ENCODE measurements at regions not wholly inside any gene's neighbourhood (a gene's known extent, or its start where the extent isn't known, plus 50 kb on each side); places are given as distances from the start of the nearest gene placed in this dataset.

DNA sequence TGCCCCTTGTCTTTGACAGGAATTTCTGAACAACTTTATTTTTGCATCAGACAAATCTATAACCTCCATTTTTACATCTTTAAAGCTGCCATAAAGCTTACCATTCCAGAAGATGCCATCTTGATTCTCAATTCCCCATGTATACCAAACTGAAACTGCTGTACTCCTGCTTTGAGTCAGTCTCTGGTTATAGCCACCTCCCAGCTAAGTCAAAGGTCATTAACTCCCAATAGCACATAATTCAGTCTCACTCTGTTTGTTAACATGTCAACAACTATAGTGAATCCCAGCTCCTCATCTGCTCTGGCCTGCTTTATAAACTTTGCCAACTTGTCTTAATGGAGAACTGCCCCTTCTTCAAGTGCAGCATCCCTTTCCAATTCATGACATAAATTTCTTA is 343.6 kb downstream of the FRK start:
- DNase-seq, result no peak

DNA sequence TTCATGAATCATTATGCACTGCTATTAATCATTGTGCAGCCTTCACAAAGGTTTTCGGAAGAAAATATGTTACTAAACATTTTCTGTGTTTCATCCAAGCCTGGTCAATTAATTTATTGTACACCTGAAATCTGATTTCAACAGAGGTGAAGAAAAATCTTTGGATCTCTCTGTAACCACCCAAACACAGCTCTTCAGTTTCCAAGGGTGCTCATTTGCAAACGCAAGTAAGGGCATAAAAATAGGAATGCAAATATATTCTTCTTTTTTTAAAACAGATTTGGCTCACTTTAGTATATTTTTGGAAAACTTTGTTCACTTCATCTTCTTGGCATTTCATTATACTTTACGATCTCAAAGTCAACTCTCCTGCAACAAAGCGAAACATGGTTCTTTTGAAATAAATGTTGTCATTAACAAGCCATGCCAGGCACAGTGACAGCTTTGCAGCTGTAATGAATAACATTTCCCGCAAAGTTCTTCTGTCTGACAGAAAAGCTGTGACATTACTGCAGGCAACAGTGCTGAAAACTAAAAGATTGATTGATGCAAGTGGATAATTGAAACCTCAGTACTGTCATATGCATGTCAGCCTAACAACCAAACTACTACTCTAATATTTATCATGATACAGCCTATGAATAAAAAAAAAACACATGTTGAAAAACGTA is 348.3 kb downstream of the FRK start:
- no peak for DNase-seq

GRCh38 chr6:115708850-115709249 is 351.8 kb downstream of the FRK start:
- DNase-seq, result no peak

DNA sequence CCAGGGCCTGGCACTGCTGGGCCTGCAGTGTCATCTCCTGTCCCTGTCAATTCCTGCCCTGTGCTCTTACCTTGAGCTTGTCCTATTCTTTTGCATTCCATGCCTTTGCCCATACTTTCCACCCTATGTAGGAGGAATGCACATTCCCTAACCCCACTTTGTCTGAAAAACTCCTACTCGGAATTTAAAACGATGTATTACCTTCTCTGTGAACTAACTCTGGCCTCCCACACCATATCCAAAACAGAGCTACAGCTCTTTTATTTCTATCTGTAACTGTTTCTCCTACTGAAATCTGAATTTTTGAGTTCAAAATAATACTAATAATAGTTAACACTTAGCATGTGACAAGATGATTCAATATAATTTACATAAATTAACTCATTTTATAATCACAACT is 353.7 kb downstream of the FRK start:
- DNase-seq, result no peak

DNA sequence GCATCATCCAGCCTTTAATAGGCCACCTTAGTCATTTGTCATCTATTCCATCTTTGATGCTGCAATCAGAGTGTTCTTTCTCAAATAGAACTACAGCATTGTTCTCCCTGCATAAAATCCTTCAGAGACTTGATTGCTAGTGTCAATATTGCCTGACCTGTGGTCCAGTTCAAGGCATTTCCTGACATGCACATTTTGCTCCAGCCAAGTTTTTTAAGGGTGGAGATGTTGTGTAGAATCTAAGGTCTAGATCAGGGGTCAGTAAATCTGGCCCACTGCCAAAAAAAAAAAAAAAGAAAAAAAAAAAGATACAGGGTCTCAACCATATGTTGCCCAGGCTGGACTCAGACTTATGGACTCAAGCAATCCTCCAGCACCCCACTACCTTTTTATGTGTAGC is 354.4 kb downstream of the FRK start:
- DNase-seq, result no peak

GRCh38 chr6:115704028-115704427 is 356.7 kb downstream of the FRK start:
- DNase-seq, result no peak

DNA sequence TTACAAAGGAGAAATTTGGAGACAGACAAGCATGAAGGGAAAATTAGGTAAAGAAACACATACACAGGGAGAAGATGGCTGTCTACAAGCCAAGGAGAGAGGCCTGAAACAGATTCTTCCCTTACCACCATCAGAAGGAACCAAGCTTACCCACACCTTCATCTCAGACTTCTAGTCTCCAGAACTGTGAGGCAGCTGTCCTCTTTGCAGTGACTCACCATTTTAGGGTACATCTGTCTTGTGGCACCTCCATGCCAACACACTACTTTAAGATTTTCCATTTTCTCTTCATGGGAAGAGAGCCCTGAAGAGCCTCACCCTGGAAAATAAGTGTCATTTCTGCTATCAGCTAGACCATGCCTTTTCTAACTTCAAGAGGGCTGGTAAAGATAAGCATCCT is 369.3 kb downstream of the FRK start:
- DNase-seq, result no peak

- DNase-seq, result no peak
Measured at GRCh38 chr6:115690854-115691253, 369.8 kb downstream of the FRK start.

- DNase-seq, result no peak
Measured at GRCh38 chr6:115681978-115682775, 378.5 kb downstream of the FRK start.

DNA sequence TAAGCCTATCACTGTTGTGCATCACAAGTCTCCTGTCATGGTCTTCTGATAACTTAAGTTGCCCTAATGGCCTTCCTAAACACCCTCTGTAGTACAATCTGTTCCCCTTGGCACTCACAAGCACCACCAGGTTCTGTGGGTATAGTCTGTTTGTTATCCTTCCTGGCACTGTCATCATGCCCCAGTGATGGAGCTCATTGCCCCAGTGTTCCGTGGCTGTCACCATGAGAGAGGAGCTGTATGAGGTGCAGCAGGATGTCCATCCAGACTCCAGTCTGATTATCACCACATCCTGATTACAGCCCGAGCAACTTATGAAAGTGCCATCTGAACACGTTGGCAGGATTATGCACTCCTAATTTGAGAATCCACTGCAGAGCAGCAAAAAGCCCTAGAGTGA is 380.1 kb downstream of the FRK start:
- no peak for DNase-seq

DNA sequence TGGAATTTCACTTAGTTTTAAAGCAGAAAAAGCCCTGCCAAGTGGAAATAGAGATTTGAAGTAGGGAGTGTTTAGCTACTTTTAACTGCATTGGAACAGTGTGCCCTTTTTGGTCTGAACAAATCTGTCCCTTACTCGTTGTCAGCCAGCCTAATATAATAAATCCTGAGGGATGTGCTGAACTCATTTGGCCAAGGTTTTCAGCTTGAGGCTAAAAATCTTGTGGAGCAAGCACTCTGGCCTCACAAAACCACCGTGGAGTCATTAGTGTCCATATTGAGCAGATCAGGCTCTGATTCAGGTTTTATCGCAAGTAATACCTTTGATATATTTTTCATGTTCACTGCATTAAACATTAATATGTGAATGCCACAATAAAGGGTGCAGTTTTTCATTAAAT is 383.5 kb downstream of the FRK start:
- no peak for DNase-seq

DNA sequence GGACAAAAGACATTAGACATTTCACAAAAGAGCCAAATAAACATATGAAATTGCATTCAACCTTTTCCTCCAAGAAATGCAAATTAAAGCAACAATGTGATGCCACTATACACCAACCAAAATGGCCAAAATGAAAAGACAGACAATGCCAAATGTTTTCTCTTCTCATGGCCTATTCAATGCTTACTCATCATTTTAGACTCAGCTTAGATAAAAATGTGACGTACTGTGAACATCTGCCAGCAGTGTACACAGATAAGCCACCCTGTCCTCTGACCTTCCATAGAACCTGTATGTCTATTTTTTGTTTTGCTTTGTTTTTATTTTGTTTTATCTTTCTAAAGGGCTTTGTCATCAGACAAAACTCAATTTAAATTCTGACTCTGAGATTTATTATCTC is 385.2 kb downstream of the FRK start:
- DNase-seq, result no peak

- DNase-seq, result no peak
Measured at GRCh38 chr6:115668781-115669180, 391.9 kb downstream of the FRK start.

DNA sequence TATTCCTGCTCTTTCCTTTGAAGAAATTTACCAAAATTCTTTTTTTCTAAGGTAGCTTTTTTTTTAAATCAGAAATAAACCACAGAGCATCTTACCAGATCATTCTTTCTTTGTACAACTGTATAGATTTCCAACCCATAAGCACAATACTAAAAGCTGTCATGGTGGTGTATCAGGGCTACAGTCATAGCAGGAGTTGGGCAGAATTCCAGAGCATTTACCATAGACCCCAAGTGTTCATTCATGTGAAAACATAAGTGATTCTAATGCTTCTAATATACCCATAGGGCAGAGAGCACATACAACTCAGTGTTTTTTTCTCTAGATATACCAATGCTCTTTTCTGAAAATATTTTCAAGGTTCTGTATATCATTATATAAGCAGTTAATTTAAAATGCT is 392.5 kb downstream of the FRK start:
- DNase-seq, result no peak

GRCh38 chr6:115667478-115668026 is 393.1 kb downstream of the FRK start:
- no peak for DNase-seq

GRCh38 chr6:115666997-115667396 is 393.7 kb downstream of the FRK start:
- no peak for DNase-seq

DNA sequence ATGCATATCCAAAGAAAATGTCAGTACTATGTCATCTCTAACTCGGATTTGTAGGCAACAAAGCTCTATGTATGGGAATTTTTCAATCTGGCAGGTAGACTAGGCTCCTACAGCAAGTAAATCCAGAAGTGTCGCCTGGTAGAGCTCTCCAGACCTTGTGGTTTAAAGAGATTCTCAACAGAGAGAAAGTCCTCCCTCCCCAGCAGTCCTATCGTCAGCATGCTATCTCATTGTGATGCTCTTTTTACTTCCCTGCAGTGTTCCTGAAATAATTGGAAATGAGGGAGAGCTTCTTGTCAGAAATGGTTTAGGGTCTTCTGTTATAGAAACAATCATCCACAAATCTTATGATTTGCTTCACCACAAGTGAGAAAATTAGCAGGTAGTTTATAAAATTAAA is 395.4 kb downstream of the FRK start:
- DNase-seq, result no peak

DNA sequence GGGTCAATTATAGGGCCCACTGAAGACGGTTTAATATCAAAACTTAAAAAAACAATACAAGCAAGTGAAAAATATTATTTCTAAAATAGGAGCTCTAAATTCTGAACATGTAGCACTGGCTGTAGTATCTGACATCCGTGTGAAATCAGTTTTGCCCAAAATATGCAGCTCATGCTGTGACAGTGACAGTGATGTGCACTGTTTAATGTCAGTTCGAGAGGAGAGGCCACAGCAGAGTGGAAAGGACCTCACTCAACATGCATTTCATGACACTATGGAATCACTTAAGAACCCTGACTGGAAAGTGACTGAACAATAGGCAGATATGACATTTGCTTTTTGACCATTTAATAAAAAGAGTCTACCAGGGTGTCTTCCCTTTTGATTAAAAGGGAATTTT is 397.0 kb downstream of the FRK start:
- DNase-seq, result no peak

GRCh38 chr6:115643762-115644161 is 416.9 kb downstream of the FRK start:
- no peak for DNase-seq

DNA sequence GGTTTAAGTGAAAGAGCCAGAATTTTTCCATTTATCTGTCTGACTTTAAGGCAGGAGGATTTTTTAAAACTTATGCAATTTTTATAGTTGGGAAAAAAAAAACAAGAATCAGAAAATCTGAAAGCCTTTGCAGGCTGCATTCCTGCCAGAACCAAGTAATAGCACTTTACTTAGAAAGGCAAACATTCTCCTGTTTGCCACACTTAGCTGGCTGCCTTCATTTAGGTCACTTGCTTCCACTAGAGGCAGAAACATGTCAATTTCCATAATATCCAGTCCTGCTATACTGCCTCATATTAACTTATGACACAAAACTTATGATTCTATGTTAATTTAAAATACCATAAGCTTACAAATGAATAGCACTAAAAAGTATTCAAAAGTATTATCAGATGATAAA is 425.8 kb downstream of the FRK start:
- DNase-seq, result no peak

DNA sequence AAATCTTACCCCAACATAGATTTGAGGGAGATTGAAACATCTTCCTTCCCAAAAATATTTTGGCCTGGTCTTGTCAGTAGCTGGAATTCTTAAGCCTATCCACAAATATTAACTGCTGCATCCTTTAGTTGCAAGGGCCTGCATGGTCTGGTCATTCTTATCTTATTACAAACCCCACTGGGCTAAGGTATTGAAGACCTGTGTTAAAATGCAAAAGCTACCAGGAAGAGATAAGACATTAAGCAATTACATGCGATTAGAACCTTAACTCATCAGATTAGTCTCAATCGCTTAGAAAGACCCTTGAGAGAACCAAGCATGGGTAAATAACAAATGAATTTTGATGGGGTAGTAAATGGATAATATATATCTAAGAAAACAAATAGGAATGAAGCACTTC is 426.6 kb downstream of the FRK start:
- DNase-seq, result no peak

- DNase-seq, result no peak
Measured at GRCh38 chr6:115631028-115631427, 429.7 kb downstream of the FRK start.

- no peak for DNase-seq
Measured at GRCh38 chr6:115630424-115631024, 430.2 kb downstream of the FRK start.

- no peak for DNase-seq
Measured at GRCh38 chr6:115629415-115629814, 431.3 kb downstream of the FRK start.

Measured in Kasumi-1 (cell line).